HUES48 (cell line): ENCODE measurements at regions not wholly inside any gene's neighbourhood (a gene's known extent, or its start where the extent isn't known, plus 50 kb on each side); places are given as distances from the start of the nearest gene placed in this dataset.

Experiments used
- H3K27ac ChIP-seq: one replicate; pipeline ENCODE4 v1.7.0; 2013; ENCODE audit warnings: low read depth, low read length, inconsistent platforms
- H3K27me3 ChIP-seq: 2 replicates; pipeline ENCODE4 v1.6.1; 2013; ENCODE audit warnings: mild to moderate bottlenecking, low read length; ENCODE audit not compliant: control insufficient read depth, insufficient read depth
- H3K36me3 ChIP-seq: 2 replicates; pipeline ENCODE4 v1.6.1; 2013; ENCODE audit warnings: low read length; ENCODE audit not compliant: control insufficient read depth, insufficient read depth
- H3K4me1 ChIP-seq: 2 replicates; pipeline ENCODE4 v1.6.1; 2013; ENCODE audit warnings: mild to moderate bottlenecking, low read length; ENCODE audit not compliant: control insufficient read depth, insufficient read depth
- H3K4me3 ChIP-seq: 2 replicates; pipeline ENCODE4 v1.5.1; 2013; ENCODE audit warnings: mild to moderate bottlenecking, low read depth, low read length
- H3K9ac ChIP-seq: 2 replicates; pipeline ENCODE4 v1.6.1; 2013; ENCODE audit warnings: mild to moderate bottlenecking, low read depth, low read length, moderate library complexity
- H3K9me3 ChIP-seq: 2 replicates; pipeline ENCODE4 v1.6.1; 2013; ENCODE audit warnings: low read length; ENCODE audit not compliant: control insufficient read depth, insufficient read depth

GRCh38 chr21:28150778-28151177 lies 841.9 kb downstream of the LTN1 start:
- Histone ChIP-seq H3K27ac (no peak overlapping the region), H3K36me3 (no peaks in the 10 kb centered on the region), H3K4me3 (no peak overlapping the region), H3K9ac (no peak overlapping the region), H3K27me3 (no peaks in the 10 kb centered on the region), H3K9me3 (no peaks in the 10 kb centered on the region), H3K4me1 (no peaks in the 10 kb centered on the region)

- no peak overlapping the region for H3K27ac ChIP-seq
- no peak overlapping the region for H3K9ac ChIP-seq
These were observed 844.1 kb downstream of the LTN1 start for GRCh38 chr21:28148400-28149064.

GRCh38 chr21:28144653-28145052 lies 848.0 kb downstream of the LTN1 start:
- Histone ChIP-seq H3K36me3 (no peaks in the 10 kb centered on the region), H3K27ac (no peak overlapping the region), H3K9ac (no peak overlapping the region), H3K4me1 (no peaks in the 10 kb centered on the region), H3K27me3 (no peaks in the 10 kb centered on the region), H3K9me3 (no peaks in the 10 kb centered on the region), H3K4me3 (no peak overlapping the region)

More at GRCh38 chr21:28148400-28149064, 844.1 kb downstream of the LTN1 start:
- Histone ChIP-seq H3K4me3 (no peak overlapping the region), H3K36me3 (no peaks in the 10 kb centered on the region), H3K27me3 (no peaks in the 10 kb centered on the region), H3K4me1 (no peaks in the 10 kb centered on the region), H3K9me3 (no peaks in the 10 kb centered on the region)

DNA sequence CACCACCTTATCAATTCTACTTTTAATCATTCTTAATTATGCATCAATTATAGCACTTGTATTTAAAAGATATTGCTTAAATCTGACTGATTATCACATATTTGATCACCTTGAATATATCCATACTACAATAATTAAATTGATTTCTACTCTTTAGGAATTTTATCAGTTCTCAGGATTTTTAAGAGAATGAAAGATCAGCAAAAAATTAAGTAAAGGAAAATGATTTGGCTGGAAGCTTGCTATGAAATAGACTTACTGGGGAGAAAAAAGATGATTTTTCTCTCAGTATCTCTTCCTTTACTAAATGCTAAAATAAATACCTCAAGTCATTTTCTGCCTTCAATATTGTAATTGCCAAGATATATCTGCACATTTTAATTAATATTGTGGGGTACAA lies 848.6 kb downstream of the LTN1 start:
- no peak overlapping the region for H3K27ac ChIP-seq
- H3K9ac ChIP-seq = no peak overlapping the region
- no peaks in the 10 kb centered on the region for H3K27me3 ChIP-seq
- H3K9me3 ChIP-seq = no peaks in the 10 kb centered on the region
- no peak overlapping the region for H3K4me3 ChIP-seq
- H3K36me3 ChIP-seq = no peaks in the 10 kb centered on the region
- no peaks in the 10 kb centered on the region for H3K4me1 ChIP-seq

DNA sequence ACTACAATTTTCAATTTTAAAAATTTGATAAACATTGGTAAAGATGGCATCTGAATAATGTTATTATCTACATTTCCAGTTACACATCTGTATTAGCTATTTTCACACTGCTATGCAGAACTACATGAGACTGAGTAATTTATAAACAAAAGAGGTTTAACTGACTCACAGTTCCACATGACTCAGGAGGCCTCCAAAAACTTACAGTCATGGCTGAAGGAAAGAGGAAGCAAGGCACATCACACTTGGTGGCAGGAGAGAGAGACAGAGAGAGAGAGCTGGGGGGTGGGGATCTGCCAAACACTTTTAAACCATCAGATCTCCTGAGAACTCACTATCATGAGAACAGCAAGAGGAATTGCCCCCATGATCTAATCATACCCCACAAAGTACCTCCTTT lies 850.0 kb downstream of the LTN1 start:
- H3K9me3 ChIP-seq = no peaks in the 10 kb centered on the region
- no peaks in the 10 kb centered on the region for H3K27me3 ChIP-seq
- H3K27ac ChIP-seq = no peak overlapping the region
- H3K36me3 ChIP-seq = no peaks in the 10 kb centered on the region
- H3K4me1 ChIP-seq = no peaks in the 10 kb centered on the region
- no peak overlapping the region for H3K4me3 ChIP-seq
- H3K9ac ChIP-seq = no peak overlapping the region

GRCh38 chr21:28138272-28138671 lies 854.4 kb downstream of the LTN1 start:
- Histone ChIP-seq H3K9ac (no peak overlapping the region), H3K4me3 (no peak overlapping the region), H3K9me3 (no peaks in the 10 kb centered on the region), H3K36me3 (no peaks in the 10 kb centered on the region), H3K27ac (no peak overlapping the region), H3K4me1 (no peaks in the 10 kb centered on the region), H3K27me3 (no peaks in the 10 kb centered on the region)

DNA sequence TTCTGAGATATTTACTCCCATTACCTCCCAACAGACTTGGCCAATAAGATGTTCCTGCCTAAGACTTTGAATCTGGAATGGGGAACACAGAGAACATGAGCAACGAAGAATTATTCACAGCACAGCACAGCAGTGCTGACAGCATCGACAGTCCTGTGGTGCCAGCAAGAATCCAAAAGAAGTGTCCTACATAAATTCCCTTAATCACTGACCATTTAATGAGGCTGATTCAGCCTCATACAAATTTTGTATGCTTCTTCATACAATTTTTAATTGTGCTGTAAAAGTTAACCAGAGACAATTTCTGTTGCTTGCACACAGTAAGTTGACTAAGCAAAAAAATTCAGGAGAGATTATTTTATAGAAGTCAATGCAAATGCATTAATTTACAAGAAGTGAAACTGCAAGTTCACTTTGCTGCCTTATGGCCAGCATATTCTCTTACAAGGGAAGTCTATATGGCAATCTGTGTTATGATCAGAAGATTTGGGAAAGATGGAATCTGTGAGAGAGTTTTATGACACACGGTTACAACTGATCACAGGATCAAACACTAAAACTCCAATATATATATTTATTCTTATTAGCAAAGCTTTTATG lies 855.9 kb downstream of the LTN1 start:
- Histone ChIP-seq H3K9ac (no peak overlapping the region), H3K36me3 (no peaks in the 10 kb centered on the region), H3K9me3 (peaks cover 12% of the 10 kb centered on the region; the same call in 1 of the 2 replicates), H3K4me3 (no peak overlapping the region), H3K4me1 (no peaks in the 10 kb centered on the region), H3K27me3 (no peaks in the 10 kb centered on the region), H3K27ac (no peak overlapping the region)

DNA sequence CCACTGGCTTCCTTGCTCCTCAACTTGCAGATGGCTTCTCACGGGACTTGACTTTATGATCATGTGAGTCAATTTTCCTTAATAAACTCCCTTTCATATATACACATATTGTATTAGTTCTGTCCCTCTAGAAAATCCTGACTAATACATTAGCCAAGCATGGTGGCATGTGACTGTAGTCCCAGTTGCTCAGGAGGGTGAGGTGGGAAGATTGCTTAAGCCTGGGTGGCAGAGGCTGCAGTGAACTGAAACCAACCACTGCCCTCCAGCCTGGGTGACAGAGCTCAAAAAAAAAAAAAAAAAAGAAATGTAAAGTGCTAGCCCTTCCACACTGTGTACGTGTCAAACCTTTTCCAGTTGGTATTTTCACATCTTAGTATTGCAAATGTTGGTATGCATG lies 857.0 kb downstream of the LTN1 start:
- Histone ChIP-seq H3K27ac (no peak overlapping the region), H3K9ac (no peak overlapping the region)

DNA sequence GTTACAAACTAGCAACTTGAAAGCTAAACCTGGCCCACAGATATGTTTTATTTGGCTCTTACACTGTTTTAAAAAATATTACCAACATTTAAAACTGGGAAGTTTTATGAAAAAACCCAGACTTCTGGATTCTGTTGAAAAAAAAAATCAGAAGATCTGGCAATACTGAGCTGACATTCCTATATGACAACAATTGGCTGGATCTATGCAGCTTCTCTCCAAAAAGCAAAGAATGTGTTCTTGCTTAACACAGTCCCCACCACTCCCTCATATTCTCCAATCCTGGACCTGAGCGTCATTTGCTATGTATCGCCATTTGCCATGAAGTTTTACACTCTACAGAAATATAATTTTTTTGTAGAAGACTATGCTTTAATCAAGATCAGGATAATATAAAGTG lies 859.6 kb downstream of the LTN1 start:
- H3K9me3 ChIP-seq = peaks cover 24% of the 10 kb centered on the region
- no peaks in the 10 kb centered on the region for H3K4me1 ChIP-seq
- H3K4me3 ChIP-seq = no peak overlapping the region
- H3K9ac ChIP-seq = no peak overlapping the region
- H3K36me3 ChIP-seq = no peaks in the 10 kb centered on the region
- H3K27me3 ChIP-seq = no peaks in the 10 kb centered on the region
- no peak overlapping the region for H3K27ac ChIP-seq

More for the DNA sequence above, 857.0 kb downstream of the LTN1 start:
- Histone ChIP-seq H3K27me3 (no peaks in the 10 kb centered on the region), H3K36me3 (no peaks in the 10 kb centered on the region), H3K4me1 (no peaks in the 10 kb centered on the region), H3K4me3 (no peak overlapping the region), H3K9me3 (peaks cover 23% of the 10 kb centered on the region)

- Histone ChIP-seq H3K27ac (no peak overlapping the region), H3K4me3 (no peak overlapping the region), H3K9ac (no peak overlapping the region), H3K4me1 (no peaks in the 10 kb centered on the region), H3K36me3 (no peaks in the 10 kb centered on the region), H3K9me3 (peaks cover 24% of the 10 kb centered on the region), H3K27me3 (no peaks in the 10 kb centered on the region)
These were observed 860.0 kb downstream of the LTN1 start for GRCh38 chr21:28132713-28133112.

- Histone ChIP-seq H3K9ac (no peak overlapping the region), H3K36me3 (no peaks in the 10 kb centered on the region), H3K4me1 (no peaks in the 10 kb centered on the region), H3K4me3 (no peak overlapping the region), H3K27me3 (no peaks in the 10 kb centered on the region), H3K9me3 (peaks cover 18% of the 10 kb centered on the region), H3K27ac (no peak overlapping the region)
These were observed 865.4 kb downstream of the LTN1 start for GRCh38 chr21:28127175-28127785.
